Motor neuron (in vitro differentiated cells): ENCODE measurements at regions not wholly inside any gene's neighbourhood (a gene's known extent, or its start where the extent isn't known, plus 50 kb on each side); places are given as distances from the start of the nearest gene placed in this dataset.

ENCODE experiments used
- ATAC-seq, 8 experiments: fragments of 200-7000 bp; cut with Tn5 transposase; replicated peaks in 6 of 8; 2 replicates each; pipeline ENCODE4 v1.8.0; 2021; ENCODE audit warnings: mild to moderate bottlenecking in 8 of 8, moderate library complexity in 8 of 8
- H3K27ac ChIP-seq, 2 donors: fragments of 250-450 bp; sonication (Bioruptor Pico); 2 replicates each; pipeline ENCODE4 v1.9.0; 2021; ENCODE audit warnings: antibody characterized with exemption in 2 of 2, mild to moderate bottlenecking in 2 of 2, moderate library complexity in 1 of 2
- H3K4me1 ChIP-seq, 2 donors: fragments of 250-450 bp; sonication (Bioruptor Pico); replicated peaks in 1 of 2; 2 replicates each; pipeline ENCODE4 v1.6.1; 2021; ENCODE audit warnings: antibody characterized with exemption in 2 of 2, mild to moderate bottlenecking in 2 of 2, moderate library complexity in 1 of 2
- H3K4me3 ChIP-seq, 5 donors: fragments of 250-450 bp; sonication (Bioruptor Pico); 2 replicates each; pipeline ENCODE4 v1.9.0; 2021; ENCODE audit warnings: antibody characterized with exemption in 5 of 5, mild to moderate bottlenecking in 5 of 5, moderate library complexity in 4 of 5
- WGBS, 10 experiments: fragments of 450-650 bp; shearing (Covaris generic); methylation state at CpG; one replicate each; pipeline ENCODE4 v1.0.0; 2022; 5-methylcytosine and 5-hydroxymethylcytosine counted together
- in situ Hi-C, 9 experiments: fragments of 400-800 bp; cut with MboI; loops; one replicate each; pipeline ENCODE4 v1.15.0; 2021; ENCODE audit warnings: low sequenced_read_pairs in 9 of 9, low pct_unique_long_range_greater_than_20kb in 2 of 9; ENCODE audit not compliant: unreplicated experiment in 9 of 9

DNA sequence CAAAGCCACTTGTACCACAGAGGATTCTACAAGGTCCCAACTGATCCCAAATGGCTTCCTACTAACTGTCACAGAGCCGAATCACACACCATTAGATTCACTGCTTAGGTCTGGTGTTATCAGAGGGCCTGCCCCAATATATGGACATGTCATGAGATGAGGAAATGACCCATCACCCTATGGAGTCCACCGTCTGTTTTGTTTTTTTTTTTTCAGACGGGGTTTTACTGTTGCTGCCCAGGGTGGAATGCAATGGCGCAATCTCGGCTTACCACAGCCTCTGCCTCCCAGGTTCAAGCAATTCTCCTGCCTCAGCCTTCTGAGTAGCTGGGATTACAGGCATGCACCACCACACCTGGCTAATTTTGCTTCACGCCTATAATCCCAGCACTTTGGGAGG, 83.8 kb upstream of the ETS2 start:
- WGBS, 10 experiments = 80 to 100% (median 96%) methylated on average over 1 to 4 of the region's 6 CpGs; no CpG with 5 or more reads in 4 of the 10 experiments
- ATAC-seq = no peak
- H3K4me1 ChIP-seq = no peaks in the 10 kb centered on the region
- H3K27ac ChIP-seq = no peak overlapping the region
- in situ Hi-C loops = loop anchor here in 1 of 9 experiments (25.0 kb wide), 1 partner anchor 210 kb away; no protein-coding TSS in a partner anchor
- H3K4me3 ChIP-seq = no peak overlapping the region

DNA sequence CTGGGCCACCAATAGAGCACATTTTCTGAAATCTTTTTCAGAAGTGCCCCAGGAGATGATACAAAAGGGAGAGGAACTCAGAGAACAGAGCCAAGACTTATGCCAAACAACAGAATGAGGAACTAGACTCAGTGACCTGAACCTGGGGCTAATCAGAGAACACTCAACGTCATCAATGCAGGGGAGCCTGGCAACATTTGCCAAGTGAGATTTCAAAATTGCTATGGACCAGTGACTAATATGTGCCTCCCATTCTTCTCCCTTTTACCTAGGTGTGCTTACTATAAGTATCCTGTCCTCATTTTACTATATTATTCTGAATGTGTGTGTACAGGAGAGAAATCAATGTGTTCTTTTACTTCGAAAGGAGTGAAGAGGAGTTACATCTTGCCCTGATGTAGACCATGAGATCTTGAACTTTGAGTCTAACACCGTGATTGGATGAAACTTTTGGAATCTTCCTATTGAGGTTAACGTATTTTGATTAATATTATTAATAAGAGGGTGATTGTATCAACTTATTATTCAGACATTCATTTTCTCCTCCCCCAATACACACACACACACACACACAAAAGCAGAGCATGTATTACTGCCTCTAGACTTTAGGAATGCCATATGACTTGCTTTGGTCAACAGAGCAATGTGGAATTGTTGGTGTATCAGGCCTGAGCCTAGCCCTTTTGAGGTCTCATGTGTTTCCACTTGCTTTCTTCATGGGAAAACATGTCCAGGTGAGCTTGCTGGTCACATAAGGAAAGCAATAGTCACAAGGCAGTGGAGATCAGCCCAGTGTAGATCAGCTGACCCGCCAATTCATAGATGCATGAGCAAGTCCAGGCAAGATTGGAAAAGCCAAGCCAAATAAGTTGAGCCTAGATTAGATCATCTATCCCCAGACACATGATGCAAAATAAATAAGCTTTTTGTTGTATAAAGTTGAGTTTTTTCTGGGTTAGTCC, 80.3 kb upstream of the ETS2 start:
- WGBS, 10 experiments = 31 to 100% (median 80%) methylated on average over 1 to 5 of the region's 5 CpGs; no CpG with 5 or more reads in 3 of the 10 experiments
- H3K4me1 ChIP-seq = no peaks in the 10 kb centered on the region
- H3K27ac ChIP-seq = no peak overlapping the region
- no peak for ATAC-seq
- in situ Hi-C loops = loop anchor here in 8 of 9 experiments (25.0 kb wide), 2 partner anchors 213 to 412 kb away; no protein-coding TSS in a partner anchor
- no peak overlapping the region for H3K4me3 ChIP-seq

DNA sequence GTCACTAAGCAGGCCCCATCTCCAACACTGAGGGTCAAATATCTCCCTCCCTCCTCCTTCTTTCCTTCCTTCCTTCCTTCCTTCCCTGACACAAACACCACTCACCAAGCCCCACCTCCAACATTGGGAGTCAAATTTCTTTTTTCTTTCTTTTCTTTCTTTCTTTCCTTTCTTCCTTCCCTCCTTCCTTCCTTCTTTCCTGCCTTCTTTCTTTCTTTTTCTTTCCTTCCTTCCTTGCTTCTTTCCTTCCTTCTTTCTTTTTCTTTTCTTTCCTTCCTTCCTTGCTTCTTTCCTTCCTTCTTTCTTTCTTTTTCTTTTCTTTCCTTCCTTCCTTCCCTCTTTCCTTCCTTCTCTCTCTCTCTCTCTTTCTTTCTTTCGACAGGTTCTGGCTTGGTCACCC, 79.2 kb upstream of the ETS2 start:
- Histone ChIP-seq H3K27ac (no peak overlapping the region), H3K4me1 (no peaks in the 10 kb centered on the region), H3K4me3 (no peak overlapping the region)
- ATAC-seq = no peak
- in situ Hi-C loops = loop anchor here in 8 of 9 experiments (25.0 kb wide), 2 partner anchors 214 to 411 kb away; no protein-coding TSS in a partner anchor
- 29 to 100% (median 67%) methylated on average over 1 of the region's 1 CpG; no CpG with 5 or more reads in 1 of the 10 experiments for WGBS, 10 experiments

DNA sequence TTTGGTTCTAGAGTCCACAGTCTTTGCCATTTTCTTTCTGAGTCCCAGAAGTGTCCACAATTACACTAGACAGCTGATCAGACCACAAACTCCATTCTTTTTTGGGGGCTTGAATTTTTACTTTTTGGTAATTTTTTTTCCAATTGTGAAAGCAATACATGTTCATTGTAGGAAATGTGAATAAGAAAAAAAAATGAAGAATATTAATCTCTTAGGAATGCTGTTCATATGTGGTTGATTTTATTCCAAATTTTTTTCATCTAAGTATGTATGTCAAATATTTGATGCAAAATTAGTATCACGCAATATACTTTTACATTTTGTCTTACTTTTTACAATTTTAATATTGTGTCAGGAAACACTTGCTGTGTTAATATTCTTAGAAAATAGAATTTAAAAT, 76.4 kb upstream of the ETS2 start:
- no peak overlapping the region for H3K4me3 ChIP-seq
- ATAC-seq = no peak
- H3K27ac ChIP-seq = no peak overlapping the region
- in situ Hi-C loops = loop anchor here in 8 of 9 experiments (25.0 kb wide), 2 partner anchors 217 to 408 kb away; no protein-coding TSS in a partner anchor
- WGBS, 10 experiments = 15 to 100% (median 92%) methylated on average over 1 of the region's 1 CpG; no CpG with 5 or more reads in 1 of the 10 experiments
- H3K4me1 ChIP-seq = peaks cover 0 to 4% of the 10 kb centered on the region in 2 donors

DNA sequence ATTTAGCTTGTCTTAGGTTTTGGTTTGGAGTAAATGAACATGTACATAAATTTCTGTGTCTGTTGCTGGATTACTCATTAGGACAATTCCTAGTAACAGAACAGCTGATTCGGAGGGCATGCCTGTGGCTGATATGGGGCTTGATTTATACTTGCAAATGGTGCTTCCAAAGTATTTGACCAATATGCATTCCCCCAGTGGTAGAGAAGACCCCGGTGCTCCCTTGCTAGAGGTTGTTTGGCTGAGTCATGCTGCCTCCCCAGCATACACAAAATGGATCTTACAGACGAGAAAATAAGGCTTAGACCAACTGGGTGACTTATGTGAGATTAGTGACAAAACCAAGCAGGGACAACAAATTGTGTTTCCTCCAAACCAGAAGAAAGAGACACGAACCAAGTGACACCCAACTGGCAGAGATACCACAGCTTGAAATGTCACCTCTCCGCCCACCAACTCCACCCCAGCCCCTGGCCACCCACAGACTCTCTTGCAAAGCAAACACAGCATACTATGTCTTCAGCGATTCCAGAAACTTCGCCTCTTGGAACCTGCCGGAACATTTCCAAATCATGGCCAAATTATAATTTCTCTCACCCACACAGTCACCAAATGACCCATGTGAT, 75.9 kb upstream of the ETS2 start:
- Histone ChIP-seq H3K4me1 (peaks cover 0 to 6% of the 10 kb centered on the region in 2 donors), H3K27ac (no peak overlapping the region), H3K4me3 (no peak overlapping the region)
- peak in 4 of 8 experiments; percentile 54 to 78 (median 67) for ATAC-seq
- in situ Hi-C loops = loop anchor here (10.0 to 25.0 kb wide), 4 partner anchors 218 to 407 kb away; no protein-coding TSS in a partner anchor
- 0 to 89% (median 64%) methylated on average over 1 to 7 of the region's 8 CpGs for WGBS, 10 experiments

DNA sequence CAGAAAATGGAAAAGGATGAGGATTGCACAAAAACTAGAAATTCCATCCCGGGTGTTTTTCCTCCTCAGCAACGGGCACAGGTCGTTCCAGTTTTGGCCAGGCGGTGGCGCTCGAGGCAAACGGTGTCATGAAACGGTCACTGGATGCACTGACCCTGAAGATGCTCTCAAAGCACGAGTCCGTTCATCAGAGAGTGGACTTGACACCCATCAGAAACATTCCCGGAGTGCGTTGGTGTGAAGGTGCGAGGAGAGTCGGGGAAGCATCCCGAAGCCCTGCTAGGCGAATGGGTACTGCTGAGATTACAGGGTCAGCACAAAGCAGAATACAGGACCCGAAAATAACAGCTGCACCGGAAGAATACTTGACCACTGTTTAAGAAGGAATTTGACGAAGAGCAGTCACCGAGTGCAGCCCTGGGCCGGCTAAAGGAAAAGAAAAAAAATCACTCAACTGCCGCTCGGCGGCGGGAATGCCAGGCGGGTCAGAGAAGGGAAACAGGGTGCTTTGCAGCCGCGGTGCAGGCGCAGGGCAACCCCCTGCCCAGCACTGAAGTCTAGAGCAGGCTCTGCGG, 71.7 kb upstream of the ETS2 start:
- Histone ChIP-seq H3K4me3 (peak overlapping the region; percentile 9 to 30 (median 18)), H3K4me1 (peaks cover 0 to 6% of the 10 kb centered on the region in 2 donors), H3K27ac (no peak overlapping the region)
- WGBS, 10 experiments = 0 to 32% (median 6%) methylated on average over 1 to 19 of the region's 30 CpGs
- in situ Hi-C loops = loop anchor here (10.0 to 25.0 kb wide), 4 partner anchors 222 to 403 kb away; no protein-coding TSS in a partner anchor
- ATAC-seq = peak; percentile 64 to 97 (median 92)

DNA sequence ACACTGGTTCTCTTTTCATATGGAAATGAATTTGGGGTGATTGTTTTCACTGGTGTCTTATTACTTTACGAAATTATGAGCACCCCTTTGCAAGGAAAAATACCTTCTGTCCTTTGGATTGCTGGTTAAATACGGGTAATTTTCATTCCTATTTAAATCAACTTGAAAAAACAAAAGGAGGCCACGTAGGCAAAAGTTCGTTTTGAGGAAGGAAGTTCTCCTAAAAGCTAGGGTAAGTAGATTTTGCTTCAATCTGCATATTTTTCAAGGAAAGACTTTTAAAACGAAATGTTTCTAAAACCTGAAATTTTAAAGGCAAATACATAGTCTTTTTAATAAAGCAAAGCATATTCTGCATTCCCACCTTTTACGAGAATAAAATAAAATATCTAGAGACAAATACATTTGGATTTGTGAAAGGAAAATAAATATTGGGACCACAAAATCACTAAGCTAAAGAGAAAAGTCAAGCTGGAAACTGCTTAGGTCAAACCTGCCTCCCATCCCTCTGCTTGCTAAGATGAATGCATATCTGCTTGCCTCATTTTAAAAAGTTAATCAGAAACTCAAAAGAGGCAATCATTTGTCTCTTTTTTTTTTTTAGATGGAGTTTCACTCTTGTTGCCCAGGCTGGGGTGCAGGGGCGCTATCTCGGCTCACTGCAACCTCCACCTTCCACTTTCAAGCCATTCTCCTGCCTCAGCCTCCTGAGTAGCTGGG, 70.9 kb upstream of the ETS2 start:
- ATAC-seq = no peak
- Histone ChIP-seq H3K27ac (no peak overlapping the region), H3K4me3 (peak overlapping the region in 1 of 5 donors; percentile 30), H3K4me1 (peaks cover 0 to 10% of the 10 kb centered on the region in 2 donors)
- WGBS, 10 experiments = 37 to 75% (median 51%) methylated on average over 3 to 8 of the region's 8 CpGs
- in situ Hi-C loops = loop anchor here (10.0 to 25.0 kb wide), 4 partner anchors 223 to 402 kb away; no protein-coding TSS in a partner anchor

DNA sequence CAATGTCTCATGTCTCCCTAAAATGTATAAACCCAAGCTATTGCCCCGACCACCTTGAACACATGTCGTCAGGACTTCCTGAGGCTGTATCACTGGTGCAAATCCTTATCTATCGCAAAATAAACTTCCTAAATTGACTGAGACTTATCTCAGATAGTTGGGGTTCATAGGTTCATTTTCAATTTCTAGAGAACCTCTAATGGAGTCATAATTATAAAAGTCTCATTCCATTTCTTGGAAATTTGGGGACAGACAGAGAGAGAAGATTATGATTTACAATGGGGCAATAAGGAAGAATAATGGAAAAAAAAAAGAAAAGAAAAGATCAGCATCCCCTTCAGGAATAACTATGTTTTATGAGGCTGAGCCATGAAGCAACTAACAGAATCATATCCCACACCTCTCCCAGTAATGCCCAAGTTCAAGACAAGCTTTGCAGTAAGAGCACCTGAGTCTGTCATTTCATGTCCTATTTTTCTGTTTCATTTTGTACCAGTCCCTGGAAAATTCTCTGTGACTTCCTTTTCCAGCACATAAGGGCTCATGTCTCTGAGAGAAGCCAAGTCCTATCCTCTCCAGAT, 70.0 kb upstream of the ETS2 start:
- H3K4me1 ChIP-seq = peaks cover 0 to 10% of the 10 kb centered on the region in 2 donors
- H3K27ac ChIP-seq = no peak overlapping the region
- ATAC-seq = no peak
- H3K4me3 ChIP-seq = no peak overlapping the region
- in situ Hi-C loops = loop anchor here (10.0 to 25.0 kb wide), 4 partner anchors 223 to 402 kb away; no protein-coding TSS in a partner anchor
- WGBS, 10 experiments = 63 to 100% (median 91%) methylated on average over 2 to 3 of the region's 3 CpGs

DNA sequence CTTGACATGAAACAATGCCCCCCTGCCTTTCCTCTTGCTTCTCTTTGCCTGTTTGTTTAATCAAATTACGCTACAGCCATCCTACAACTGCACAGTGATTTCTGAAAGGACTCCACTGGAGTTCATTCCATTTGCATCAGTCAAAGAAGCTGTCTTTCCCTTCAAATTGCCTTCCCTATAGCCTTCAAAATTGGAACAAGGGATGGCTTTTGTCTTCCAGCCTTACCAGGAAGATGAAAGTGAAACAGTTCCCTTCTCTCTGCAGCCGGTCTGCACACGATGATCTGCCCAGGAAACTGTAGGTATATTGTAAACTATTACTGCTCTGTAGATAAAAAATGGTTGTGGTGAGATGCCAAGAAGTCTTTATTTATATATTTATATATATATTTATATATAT, 65.6 kb upstream of the ETS2 start:
- no peak overlapping the region for H3K27ac ChIP-seq
- 50 to 92% (median 67%) methylated on average over 1 to 3 of the region's 3 CpGs for WGBS, 10 experiments
- peaks cover 5 to 13% of the 10 kb centered on the region in 2 donors for H3K4me1 ChIP-seq
- H3K4me3 ChIP-seq = no peak overlapping the region
- peak in 2 of 8 experiments; percentile 27 to 43 for ATAC-seq
- in situ Hi-C loops = loop anchor here in 8 of 9 experiments (25.0 kb wide), 2 partner anchors 228 to 397 kb away; no protein-coding TSS in a partner anchor

DNA sequence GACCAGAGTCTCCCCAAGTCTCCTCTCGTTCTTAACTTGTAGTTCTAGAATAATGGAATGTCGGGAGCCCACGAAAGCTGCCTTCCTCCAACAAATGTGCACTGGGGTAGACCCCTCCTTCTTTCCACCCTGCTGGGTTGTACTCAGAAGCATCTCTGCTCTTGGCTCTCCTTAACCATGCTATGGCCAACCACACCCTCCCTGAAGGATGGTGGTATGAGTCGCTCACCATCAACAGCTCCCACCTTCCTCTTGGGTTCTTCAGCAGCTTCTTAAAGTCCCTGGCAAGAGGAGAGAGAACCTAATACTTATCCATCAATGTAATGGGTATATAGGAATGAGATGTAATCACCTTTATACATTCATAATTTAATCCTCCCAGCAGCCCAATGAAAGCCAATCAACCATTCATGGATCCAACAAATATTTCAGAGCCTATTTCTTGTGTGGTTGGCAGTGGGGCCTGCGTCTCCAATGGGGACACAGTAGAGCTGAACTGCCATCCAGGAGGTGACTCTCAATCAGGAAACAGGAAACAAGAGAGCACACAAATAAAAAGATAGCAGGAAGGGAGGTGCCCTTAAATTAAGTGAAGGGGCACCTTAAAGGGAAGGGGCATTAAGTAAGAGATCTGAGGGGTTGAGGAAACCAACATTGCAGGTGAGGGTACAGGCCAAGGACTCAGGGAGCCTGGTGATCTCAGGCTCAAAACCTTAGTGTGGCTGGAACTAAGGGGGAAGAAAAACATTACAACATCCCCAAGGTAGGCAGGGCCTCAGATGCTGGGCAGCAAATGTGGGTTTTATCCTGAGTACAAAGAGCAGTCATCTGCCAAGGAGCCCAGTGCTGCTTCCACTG, 64.4 kb upstream of the ETS2 start:
- in situ Hi-C loops = loop anchor here in 8 of 9 experiments (25.0 kb wide), 2 partner anchors 229 to 396 kb away; no protein-coding TSS in a partner anchor
- peaks cover 5 to 13% of the 10 kb centered on the region in 2 donors for H3K4me1 ChIP-seq
- no peak overlapping the region for H3K27ac ChIP-seq
- no peak for ATAC-seq
- 83 to 100% (median 96%) methylated on average over 1 to 5 of the region's 5 CpGs; no CpG with 5 or more reads in 3 of the 10 experiments for WGBS, 10 experiments
- no peak overlapping the region for H3K4me3 ChIP-seq

DNA sequence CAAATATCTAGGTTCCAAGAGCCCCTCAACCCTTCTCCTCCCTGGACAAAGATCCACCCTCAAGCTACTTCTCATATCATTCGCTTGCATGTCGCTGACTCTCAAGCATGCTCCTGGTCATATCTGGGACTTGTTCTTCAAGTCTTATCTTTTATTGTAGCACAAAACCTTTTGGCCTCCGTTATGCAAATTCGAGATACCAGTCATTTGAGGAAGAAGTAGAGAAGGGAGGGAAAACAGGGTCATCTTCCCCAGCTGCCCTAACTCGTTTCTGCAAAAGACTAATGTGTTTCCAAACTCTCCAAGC, 63.8 kb upstream of the ETS2 start:
- ATAC-seq = no peak
- in situ Hi-C loops = loop anchor here in 8 of 9 experiments (25.0 kb wide), 2 partner anchors 230 to 395 kb away; no protein-coding TSS in a partner anchor
- WGBS, 10 experiments = 39 to 93% (median 73%) methylated on average over 2 to 5 of the region's 5 CpGs; no CpG with 5 or more reads in 1 of the 10 experiments

More for the DNA sequence above, 63.8 kb upstream of the ETS2 start:
- Histone ChIP-seq H3K4me1 (peaks cover 5 to 13% of the 10 kb centered on the region in 2 donors), H3K27ac (no peak overlapping the region), H3K4me3 (no peak overlapping the region)
